GM18519 (cell line): ENCODE measurements at regions not wholly inside any gene's neighbourhood (a gene's known extent, or its start where the extent isn't known, plus 50 kb on each side); places are given as distances from the start of the nearest gene placed in this dataset.
"Not testable (repeated sequence)": the region's sequence is repeated elsewhere in the genome, so short reads cannot be mapped to it uniquely, and the experiment has no call there.

Experiments used
- ATAC-seq: cut with Tn5 transposase; IDR thresholded peaks from one replicate; pipeline ENCODE4 v1.9.1; 2021; ENCODE audit warnings: mild to moderate bottlenecking, moderate library complexity; ENCODE audit not compliant: unreplicated experiment, low FRiP score

DNA sequence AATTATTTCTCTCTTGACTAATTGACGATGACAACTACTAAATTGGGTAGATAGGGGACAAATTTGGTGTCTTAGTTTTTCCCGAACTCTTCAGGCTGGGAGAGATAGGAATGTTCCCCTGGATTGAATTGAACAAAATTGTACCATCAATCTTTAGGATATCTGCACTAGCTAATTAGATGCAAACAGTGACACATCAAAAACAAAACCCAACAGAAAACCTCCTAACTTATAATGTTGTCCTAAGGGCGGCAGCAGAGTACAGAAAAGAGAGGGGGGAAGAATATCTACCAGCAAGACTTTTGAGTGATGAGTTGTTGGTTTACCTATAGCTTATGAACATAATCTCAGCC is 342.9 kb downstream of the INSIG2 start:
- no peak for ATAC-seq

DNA sequence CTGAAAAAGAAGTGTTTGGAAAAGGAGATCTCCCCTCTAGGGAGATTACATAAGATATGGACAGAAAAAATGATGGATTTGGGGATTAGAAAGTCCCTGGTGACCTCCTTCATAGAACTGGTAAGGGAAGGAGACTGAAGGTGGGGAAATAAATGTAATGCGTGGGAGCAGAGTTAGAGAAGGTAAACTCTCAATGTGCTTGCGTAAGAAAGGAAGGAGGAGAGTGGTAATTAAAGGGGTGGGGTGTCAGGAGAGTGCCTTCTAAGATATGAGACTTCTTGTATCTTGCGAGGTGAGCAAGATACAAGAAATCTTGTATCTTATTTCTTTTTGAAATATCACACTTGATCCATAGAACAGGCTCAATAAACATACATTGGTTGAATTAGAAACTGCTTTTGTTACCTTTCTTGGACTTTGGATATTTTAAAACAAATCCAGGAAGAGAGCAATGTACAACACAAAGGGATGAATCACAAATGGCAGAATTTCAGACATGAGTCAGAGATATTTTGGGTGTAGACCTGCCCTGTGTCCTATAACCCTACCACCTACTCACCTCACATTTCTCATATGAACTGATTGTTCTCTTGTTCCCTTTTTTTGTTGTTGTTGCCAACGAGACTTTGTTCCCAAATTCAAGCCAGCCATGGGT is 342.4 kb downstream of the INSIG2 start:
- ATAC-seq = no peak

DNA sequence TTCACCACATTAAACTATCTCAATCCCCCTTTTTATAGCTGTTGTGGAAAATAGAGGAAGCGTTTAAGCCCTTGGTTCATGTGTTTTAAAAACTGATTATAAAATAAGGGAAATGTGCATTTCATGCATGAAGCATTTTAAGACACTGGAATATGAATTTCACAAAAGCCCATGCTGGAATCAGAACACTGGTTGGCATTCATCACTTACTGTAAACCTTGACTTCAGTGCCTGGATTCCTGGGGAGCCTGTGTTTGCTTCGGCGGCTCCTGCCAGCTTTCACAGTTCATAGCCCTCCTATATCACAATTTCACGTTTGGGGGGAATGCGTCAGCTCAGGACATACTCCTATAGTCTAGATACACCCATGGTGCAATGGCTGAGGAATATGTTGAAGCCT is 336.9 kb downstream of the INSIG2 start:
- no peak for ATAC-seq

DNA sequence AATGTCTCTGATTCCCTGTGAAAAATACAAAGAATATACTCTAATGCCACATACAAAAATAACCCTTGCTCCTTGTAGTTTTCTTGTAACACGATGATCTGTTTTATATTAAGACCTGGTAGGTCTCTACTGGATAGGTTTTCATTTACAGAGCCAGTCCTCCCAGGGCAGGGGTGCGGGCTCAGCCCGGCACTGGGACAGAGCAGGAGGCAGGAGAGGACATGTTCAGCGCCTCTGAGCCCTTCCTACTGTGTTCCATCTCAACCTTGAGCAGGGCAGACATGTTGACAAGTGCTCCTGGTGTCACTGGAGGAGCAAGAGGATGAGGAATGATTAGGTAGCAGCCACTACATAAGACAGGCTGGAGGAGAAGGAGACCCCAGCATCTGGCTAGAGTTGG is 335.5 kb downstream of the INSIG2 start:
- ATAC-seq = no peak

DNA sequence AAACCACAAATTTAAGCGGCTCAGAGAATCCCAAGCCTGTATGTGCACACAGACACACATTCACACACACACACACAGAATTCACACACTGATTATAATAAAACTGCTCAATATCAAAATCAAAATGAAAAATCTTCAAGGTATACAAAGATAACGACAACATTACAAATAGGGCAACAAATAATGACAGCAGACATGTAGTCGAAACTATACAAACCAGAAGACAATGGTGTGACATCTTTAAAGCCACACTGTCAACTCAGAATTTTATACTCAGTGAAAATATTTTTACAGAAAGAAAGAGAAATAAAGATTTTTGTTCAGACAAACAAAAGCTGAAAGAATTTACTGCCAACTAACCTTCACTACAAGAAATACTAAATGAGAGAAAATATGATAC is 333.4 kb downstream of the INSIG2 start:
- no peak for ATAC-seq

DNA sequence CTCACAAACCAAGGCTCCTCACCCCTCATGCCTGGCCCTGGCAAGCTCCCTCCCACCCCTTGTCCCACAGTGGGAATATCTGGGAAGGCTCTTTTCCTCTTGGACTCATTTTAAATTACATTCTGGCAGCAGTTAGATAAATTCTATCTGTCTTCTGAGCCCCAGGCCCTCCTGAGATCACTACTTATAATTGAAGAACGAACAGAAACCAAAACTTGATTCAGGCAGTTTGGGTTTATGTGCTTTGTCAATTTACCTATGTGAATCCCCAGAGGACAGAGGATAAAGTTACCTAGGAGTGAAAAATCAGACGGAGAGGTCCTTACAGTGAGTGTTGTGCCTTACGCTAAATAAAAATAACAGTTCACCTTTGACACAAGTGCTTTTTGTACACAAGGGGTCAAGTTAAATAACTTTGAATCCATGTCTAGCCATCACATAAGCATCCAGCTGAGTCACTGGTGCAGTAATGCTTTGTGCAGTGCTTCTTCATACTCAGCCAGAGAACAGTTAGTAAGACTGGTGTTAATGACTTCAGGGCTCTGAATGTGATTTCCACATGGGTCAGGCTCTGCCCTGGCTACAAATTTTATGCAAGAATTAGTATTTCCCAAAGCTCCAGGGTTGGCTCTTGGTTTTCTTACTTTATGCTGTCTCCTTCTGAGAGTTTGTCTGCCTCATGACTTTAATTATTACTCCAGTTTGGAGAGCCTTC is 329.3 kb downstream of the INSIG2 start:
- no peak for ATAC-seq

DNA sequence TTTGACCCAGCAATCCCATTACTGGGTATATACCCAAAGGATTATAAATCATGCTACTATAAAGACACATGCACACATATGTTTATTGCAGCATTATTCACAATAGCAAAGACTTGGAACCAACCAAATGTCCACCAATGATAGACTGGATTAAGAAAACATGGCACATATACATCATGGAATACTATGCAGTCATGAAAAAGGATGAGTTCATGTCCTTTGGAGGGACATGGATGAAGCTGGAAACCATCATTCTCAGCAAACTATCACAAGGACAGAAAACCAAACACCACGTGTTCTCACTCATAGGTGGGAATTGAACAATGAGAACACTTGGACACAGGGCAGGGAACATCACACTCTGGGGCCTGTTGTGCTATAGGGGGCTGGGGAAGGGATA is 326.9 kb downstream of the INSIG2 start:
- ATAC-seq = not testable (repeated sequence)

DNA sequence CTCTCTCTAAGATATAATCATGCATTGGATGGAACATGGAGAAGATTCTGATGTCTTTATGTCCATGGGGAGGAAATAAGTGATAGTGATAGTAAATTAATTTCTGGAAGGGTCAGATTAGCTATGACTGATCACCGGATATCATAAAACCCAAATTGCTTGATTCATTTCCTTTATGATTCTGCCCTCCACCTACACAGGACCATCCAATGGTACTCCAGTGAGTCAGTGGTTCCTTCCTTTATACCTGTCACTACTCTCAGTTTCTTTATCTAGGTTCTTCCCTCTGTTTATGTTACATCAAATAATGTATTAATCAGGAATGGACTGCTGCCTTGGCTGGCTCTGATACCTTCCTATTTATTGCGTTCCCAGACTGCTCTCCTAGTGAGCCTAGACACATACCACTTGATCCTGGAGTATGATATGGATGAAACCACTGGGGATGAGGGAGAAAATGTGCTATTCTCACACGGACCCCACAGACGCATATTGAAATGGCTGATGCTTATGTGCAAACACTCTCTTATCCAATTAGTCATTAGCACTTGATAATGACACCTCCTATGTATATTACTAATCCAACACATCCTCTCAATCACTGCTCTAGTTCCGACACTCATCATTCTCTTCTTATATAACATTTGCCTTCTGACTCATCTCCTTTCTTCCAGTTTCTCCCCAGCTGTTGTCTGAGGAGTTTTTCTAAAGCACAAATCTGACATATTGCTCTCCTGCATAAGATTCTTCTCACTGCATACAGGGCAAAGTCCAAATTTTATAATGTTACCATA is 315.6 kb downstream of the INSIG2 start:
- no peak for ATAC-seq

DNA sequence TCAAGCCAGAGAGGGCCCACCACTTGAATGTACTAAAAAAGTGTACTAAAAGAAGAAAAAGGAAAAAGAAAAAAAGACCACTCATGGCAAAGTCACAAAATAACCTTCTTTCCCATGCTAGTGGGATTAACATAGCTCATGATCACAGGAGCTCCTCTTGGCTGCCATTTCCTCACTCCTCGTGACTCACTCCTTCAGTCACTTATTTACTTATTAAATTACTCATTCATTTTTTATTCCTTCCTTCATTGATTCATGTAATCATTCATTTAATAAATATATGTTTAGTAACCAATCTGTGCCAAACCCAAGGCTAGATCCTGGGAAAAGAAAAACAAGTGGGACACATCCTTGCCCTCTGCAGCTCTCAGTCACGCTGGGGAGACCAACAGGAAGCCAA is 300.5 kb downstream of the INSIG2 start:
- no peak for ATAC-seq

DNA sequence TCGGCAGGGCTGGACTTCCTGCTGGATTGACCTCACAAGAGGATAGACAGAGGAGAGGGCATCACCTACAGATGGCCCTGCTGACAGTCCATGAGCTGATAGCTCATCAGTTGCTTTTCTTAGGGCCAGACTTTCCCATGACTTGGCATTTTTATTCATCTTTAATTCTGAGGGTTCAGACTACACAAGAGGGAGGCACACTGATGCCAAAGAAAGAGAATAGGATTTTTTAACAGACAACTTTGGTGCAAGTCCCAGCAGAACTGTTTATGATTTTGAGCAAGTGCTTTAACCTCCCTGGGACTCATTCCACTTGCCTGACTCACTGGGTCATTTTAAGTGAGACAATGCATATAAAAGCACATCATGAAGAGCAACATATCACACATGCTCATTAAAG is 299.2 kb downstream of the INSIG2 start:
- ATAC-seq = no peak

DNA sequence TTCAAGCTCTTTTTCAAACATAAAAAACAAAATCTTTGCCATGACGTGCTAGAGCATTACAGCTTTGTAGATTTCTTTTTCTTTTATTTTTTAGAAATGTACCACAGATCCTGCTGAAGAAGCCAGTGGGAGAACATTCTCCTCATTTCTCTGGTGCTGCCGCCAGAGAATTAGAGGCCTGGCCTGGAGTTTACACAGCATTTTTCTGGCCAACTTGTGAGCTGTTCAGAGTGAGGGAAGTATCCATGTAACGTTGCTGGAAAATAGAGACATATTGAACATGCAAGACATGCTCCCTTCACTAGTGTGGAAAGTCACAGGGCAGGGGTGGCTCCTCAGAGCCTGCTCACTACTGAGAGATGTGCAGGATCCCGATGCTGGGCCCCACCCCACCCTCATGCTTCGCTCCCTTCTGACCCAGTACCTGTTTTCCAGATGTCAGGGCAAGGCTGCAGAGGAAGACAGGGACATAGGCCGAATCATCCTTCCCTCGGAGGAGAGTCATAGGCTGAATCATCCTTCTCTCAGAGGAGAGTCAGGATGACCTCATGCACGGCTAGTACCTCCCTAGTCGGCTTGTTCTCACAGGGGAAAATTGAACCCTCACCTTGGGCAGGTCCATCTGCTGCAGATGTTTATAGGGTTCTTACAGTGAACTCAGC is 298.5 kb downstream of the INSIG2 start:
- no peak for ATAC-seq

DNA sequence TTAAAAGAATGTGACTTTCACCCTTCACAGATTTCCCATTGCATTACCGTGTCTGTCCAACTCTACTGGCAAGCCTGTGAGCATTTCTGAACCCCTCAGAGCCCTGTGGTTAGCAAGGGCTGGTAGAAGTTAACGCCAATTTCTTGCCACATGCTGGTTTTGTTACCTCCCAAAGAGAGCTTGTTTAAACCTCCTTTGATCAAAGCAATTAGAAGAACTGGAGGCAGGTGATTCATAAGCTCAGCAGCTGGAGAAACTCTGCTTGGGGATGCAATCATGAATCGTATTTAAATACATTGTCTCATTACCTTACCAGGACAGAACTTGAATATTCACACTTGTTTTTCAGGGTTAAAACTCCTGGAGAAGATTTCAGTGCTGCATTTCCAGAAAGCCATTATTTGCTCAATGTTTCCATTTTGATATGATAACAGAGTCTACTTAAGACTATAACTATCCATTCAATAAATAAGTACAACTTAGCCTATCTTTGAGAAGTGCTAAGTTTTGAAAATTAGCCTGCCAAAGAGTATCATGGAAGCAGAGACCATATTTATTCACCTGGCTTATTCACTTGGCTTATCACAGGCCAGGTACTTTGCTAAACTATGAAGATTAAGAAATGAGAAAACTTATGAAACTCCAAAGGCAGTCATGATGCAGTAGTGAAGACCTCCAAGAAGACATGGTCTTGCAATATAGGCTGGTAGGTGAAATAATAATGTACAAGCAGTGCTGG is 292.8 kb downstream of the INSIG2 start:
- ATAC-seq = no peak

DNA sequence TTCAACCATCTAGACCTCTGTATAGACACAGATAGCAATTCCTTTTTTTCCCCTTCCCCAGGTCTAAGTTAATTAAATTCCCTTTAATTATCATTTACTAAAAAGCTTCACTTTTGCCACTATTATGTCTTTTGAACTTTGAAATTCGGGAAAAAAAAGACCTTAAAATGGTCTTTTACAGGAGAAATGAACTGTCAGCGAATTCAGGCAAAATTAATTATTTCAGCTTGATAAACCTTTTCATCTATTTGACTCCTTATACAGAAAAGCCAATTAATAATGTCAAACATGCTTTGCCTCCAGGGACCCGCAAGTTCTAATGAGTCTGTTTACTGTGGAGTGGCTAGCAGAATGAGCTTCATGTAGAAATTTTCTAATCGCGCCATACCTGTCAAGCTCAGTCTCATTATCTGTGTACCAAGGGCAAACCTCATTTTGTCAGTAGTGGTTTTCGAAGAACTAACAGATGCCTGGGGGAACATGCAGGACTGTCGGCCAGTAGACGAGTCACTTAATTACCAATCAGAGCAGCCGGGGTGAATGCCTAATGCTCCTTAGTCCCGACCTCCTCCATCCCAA is 287.7 kb downstream of the INSIG2 start:
- no peak for ATAC-seq

DNA sequence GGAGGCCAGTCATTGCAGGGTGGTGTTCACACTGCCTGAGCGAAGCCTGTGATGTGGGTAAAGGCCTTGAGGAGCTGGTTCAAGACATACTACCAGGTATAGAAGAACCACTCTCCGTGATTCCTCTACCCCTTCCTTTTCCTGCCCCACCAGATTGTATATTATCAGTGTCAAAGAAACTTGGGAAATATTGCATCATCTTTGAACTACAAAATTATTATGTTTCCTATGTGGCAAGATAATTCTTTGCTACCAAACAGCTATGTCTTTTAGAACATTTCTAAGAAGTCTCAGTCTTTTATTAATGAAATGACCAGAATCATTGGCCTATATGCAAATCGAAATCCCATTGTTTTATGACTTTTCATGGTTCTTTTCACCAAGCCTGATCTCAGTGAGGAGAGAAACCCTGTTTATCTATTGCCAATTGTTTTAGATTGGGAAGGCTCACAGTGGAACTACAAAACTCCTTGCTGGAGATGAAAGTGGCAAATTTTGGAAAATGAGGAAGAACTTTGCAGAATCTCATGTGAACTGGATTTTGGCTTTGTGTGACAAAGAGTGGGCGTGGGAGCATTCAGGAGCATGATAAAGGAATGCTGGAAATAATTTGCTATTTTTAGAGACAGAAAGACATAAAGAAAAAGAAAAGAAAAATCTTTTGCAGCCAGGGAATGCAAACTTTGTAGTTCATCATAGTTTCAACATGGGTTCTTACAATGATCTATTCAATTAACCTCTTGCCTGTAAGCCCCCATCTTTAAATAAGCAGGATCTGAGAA is 286.9 kb downstream of the INSIG2 start:
- ATAC-seq = no peak

DNA sequence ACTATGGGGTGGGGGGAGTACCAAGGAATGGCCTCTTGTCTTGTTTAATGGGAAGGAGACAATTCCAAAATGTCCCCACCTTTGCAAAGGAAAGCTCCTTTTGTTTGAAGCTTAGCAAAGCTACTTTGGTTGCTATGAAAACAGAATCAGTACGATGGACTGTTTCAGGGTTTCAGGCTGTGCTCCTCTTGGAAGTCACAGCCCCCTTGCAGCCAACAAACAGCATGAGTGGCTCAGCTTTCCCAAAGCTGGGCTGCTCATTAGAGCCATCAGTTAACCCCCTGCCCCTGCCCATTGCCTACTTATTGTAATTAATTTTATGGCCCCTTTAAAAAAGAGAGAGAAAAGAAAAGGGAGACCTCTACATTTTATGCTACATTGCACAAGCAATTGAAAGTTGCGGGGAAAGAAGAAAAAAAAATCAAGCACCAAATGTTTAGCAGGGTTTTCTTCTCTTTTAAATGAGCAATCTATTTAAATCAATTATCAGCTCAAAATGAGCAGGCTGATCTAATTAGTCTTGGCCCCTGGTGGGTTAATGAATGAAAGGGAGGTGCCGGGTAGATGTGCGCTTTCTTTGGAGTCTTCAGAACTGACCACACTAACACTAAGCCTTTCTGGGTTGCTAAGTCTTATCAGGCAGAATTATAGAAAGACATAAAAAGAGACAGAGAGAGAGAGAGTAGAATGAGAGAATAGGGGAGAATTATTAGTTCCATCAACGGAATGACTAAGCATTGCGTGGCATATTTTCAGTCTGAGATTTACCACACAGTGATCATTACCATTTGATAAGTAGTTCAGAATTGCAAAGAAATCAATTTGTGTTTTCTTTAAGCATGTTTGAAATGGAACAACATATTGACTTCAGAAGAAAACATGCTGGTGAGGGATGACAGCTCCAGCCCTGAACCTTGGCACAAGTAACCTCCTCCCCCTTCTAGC is 284.9 kb downstream of the INSIG2 start:
- ATAC-seq = no peak

DNA sequence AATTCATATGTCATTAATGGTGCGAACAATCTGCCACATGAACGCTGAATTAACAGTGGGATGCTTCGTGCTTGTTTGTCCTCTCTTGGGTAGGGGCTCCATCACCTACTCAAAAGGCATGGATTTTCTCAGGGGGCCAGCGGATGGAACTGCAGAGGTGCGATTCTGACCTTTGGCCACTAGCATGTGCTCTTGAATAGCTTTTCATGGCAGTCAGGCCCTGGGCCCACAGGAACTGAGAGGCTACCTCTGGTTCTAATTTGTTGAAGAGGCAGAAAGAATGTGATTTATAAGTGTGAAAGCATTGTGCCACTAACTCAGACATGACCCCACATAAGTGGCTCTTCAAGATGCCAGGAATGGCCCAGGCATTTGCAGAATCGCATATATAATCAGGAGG is 283.2 kb downstream of the INSIG2 start:
- ATAC-seq = no peak

DNA sequence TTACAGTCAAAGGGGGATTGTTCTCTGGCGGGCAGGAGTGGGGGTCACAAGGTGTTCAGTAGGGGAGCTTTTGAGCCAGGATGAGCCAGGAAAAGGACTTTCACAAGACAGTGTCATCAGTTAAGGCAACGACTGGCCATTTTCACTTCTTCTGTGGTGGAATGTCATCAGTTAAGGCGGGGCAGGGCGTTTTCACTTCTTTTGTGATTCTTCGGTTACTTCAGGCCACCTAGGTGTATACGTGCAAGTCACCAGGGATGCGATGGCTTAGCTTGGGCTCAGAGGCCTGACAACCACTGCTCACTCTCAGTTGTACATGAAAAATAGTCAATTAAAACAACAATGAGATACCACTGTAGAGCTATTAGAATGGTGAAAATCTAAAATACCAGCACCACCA is 281.2 kb downstream of the INSIG2 start:
- not testable (repeated sequence) for ATAC-seq

DNA sequence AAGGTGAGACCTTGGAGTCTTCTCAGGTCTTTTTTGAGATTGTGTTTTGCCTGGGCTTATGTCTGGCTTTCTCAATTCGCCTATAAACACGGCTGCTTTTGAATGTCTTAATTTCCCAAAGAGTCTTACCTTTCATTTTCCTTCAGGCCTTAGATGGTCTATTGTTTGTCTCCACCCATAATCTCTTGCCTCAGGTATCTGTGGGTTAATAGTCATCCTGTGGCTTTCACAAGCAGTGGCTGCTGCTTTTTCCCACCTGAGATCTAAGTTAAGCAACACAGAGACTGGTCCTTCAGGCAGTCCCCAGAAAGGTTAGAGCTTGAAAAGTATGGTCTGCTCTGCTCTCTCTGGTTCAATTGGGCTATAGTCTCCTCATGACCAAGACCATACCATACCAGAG is 275.3 kb downstream of the INSIG2 start:
- ATAC-seq = no peak
